Astrocyte (in vitro differentiated cells and primary cell): ENCODE measurements at regions not wholly inside any gene's neighbourhood (a gene's known extent, or its start where the extent isn't known, plus 50 kb on each side); places are given as distances from the start of the nearest gene placed in this dataset.

ENCODE experiments used
- DNase-seq: peaks from one replicate; pipeline ENCODE4 v3.0.0-alpha.2; 2010; ENCODE audit warnings: low read depth
- FAIRE-seq: peaks from 2 replicates; lab custom pipeline; 2011; peaks lifted over from hg19 to GRCh38; lab: Jason Lieb, UNC
- H2AFZ ChIP-seq: 2 replicates; pipeline ENCODE4 v1.6.0; 2012; ENCODE audit warnings: low read depth, low read length, inconsistent platforms
- H3K27ac ChIP-seq: 2 replicates; pipeline ENCODE4 v1.5.1; 2011; ENCODE audit warnings: low read depth, low read length, inconsistent platforms
- H3K27me3 ChIP-seq: 2 replicates; pipeline ENCODE4 v1.6.0; 2011; ENCODE audit warnings: low read length, inconsistent platforms; ENCODE audit not compliant: insufficient read depth
- H3K36me3 ChIP-seq: 2 replicates; pipeline ENCODE4 v1.5.1; 2011; ENCODE audit warnings: low read length, inconsistent platforms; ENCODE audit not compliant: insufficient read depth
- H3K4me1 ChIP-seq: 2 replicates; pipeline ENCODE4 v1.5.1; 2011; ENCODE audit warnings: low read length, inconsistent platforms; ENCODE audit not compliant: insufficient read depth
- H3K4me2 ChIP-seq: 2 replicates; pipeline ENCODE4 v1.6.0; 2012; ENCODE audit warnings: low read length, inconsistent platforms
- H3K4me3 ChIP-seq: 2 replicates; pipeline ENCODE4 v1.5.1; 2011; ENCODE audit warnings: low read depth, mild to moderate bottlenecking, low read length, inconsistent platforms; ENCODE audit not compliant: insufficient read depth
- H3K79me2 ChIP-seq: 2 replicates; pipeline ENCODE4 v1.6.0; 2012; ENCODE audit warnings: mild to moderate bottlenecking, low read length, inconsistent platforms; ENCODE audit not compliant: insufficient read depth
- H3K9ac ChIP-seq: 2 replicates; pipeline ENCODE4 v1.6.0; 2012; ENCODE audit warnings: mild to moderate bottlenecking, low read length, inconsistent platforms
- H3K9me3 ChIP-seq: 2 replicates; pipeline ENCODE4 v1.5.1; 2012; ENCODE audit warnings: low read depth, mild to moderate bottlenecking, low read length, inconsistent platforms; ENCODE audit not compliant: insufficient read depth
- H4K20me1 ChIP-seq: 2 replicates; pipeline ENCODE4 v1.6.0; 2012; ENCODE audit warnings: low read length, inconsistent platforms; ENCODE audit not compliant: insufficient read depth
- H3K27ac Mint-ChIP-seq: one replicate; pipeline ENCODE4 v1.8.0; 2021; ENCODE audit warnings: mild to moderate bottlenecking, mixed read lengths; ENCODE audit not compliant: unreplicated experiment
- H3K27me3 Mint-ChIP-seq: one replicate; pipeline ENCODE4 v1.8.0; 2021; ENCODE audit warnings: low read depth, mixed read lengths; ENCODE audit not compliant: unreplicated experiment
- H3K36me3 Mint-ChIP-seq: one replicate; pipeline ENCODE4 v1.8.0; 2021; ENCODE audit warnings: low read depth, mixed read lengths; ENCODE audit not compliant: unreplicated experiment
- H3K4me1 Mint-ChIP-seq: one replicate; pipeline ENCODE4 v1.8.0; 2021; ENCODE audit warnings: low read depth, mixed read lengths; ENCODE audit not compliant: unreplicated experiment
- H3K4me3 Mint-ChIP-seq: one replicate; pipeline ENCODE4 v1.8.0; 2021; ENCODE audit warnings: mild to moderate bottlenecking, moderate library complexity, mixed read lengths; ENCODE audit not compliant: unreplicated experiment
- H3K9me3 Mint-ChIP-seq: one replicate; pipeline ENCODE4 v1.8.0; 2021; ENCODE audit warnings: mild to moderate bottlenecking, mixed read lengths; ENCODE audit not compliant: unreplicated experiment
- EZH2 ChIP-seq: IDR thresholded peaks from 2 replicates; pipeline ENCODE4 v1.6.1; 2012; ENCODE audit warnings: mild to moderate bottlenecking, low read length, inconsistent platforms; ENCODE audit not compliant: insufficient read depth
- TF ChIP-seq, protein P1 (sequence below): IDR thresholded peaks from 2 replicates; pipeline ENCODE4 v1.5.1; 2011; ENCODE audit warnings: low read depth, mild to moderate bottlenecking, inconsistent platforms, low read length, moderate library complexity; ENCODE audit not compliant: insufficient read depth

DNA sequence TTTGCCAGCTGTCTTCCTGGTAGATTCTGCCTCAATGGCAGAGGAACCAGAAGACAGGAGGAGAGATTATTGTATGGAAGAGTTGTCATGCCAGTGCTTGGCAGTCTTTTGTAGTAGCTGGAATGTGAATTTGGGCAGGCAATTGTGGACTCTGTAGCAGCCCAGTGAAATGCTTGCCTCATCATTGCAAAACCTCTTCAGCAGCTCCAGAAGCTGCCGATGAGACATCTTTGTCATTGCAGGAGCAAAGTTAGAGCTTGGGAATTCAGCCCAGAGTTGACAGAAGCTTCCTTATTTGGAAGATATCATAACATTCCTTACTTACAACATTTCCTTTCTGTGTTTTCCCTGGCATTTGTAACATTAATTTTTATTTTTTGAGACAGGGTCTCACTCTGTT is 1250.9 kb downstream of the CDY2B start:
- H3K4me2 ChIP-seq = no peak overlapping the region
- H3K4me1 ChIP-seq = no peaks in the 10 kb centered on the region
- H2AFZ ChIP-seq = no peak overlapping the region
- H3K27ac Mint-ChIP-seq = no peak overlapping the region
- no peak overlapping the region for H3K27ac ChIP-seq
- H3K36me3 Mint-ChIP-seq = no peaks in the 10 kb centered on the region
- H3K9me3 Mint-ChIP-seq = no peaks in the 10 kb centered on the region
- no peak overlapping the region for H3K4me3 Mint-ChIP-seq
- H3K79me2 ChIP-seq = no peaks in the 10 kb centered on the region
- TF ChIP-seq, protein P1, sequence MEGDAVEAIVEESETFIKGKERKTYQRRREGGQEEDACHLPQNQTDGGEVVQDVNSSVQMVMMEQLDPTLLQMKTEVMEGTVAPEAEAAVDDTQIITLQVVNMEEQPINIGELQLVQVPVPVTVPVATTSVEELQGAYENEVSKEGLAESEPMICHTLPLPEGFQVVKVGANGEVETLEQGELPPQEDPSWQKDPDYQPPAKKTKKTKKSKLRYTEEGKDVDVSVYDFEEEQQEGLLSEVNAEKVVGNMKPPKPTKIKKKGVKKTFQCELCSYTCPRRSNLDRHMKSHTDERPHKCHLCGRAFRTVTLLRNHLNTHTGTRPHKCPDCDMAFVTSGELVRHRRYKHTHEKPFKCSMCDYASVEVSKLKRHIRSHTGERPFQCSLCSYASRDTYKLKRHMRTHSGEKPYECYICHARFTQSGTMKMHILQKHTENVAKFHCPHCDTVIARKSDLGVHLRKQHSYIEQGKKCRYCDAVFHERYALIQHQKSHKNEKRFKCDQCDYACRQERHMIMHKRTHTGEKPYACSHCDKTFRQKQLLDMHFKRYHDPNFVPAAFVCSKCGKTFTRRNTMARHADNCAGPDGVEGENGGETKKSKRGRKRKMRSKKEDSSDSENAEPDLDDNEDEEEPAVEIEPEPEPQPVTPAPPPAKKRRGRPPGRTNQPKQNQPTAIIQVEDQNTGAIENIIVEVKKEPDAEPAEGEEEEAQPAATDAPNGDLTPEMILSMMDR = no peak
- no peak for TF ChIP-seq EZH2
- no peaks in the 10 kb centered on the region for H4K20me1 ChIP-seq
- H3K9me3 ChIP-seq = no peaks in the 10 kb centered on the region
- H3K27me3 Mint-ChIP-seq = no peaks in the 10 kb centered on the region
- H3K36me3 ChIP-seq = no peaks in the 10 kb centered on the region
- no peak for FAIRE-seq
- H3K4me1 Mint-ChIP-seq = no peaks in the 10 kb centered on the region
- DNase-seq = no peak
- H3K4me3 ChIP-seq = no peak overlapping the region
- no peaks in the 10 kb centered on the region for H3K27me3 ChIP-seq
- H3K9ac ChIP-seq = no peak overlapping the region

DNA sequence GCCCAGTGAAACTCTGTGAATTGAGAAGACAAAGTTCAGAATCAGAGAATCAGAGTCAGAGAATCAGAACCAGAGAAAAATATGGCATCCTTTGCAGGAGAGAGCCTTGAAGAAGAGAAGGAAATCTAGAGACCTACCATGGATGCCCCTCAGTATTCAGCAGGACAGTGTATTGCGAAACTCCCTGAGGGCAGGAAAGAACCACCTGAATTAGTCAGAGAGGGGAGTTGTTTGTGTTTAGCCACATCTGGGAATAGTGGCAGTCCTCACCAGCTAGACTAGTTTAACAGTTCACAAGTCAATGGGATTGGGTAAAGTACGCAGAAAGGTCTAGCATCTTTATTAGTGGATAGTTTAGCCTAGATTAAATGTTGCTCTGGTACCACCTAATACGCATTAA is 1252.9 kb downstream of the CDY2B start:
- Histone ChIP-seq H2AFZ (no peak overlapping the region), H3K9me3 (no peaks in the 10 kb centered on the region), H3K27me3 (no peaks in the 10 kb centered on the region), H4K20me1 (no peaks in the 10 kb centered on the region), H3K4me1 (no peaks in the 10 kb centered on the region), H3K9ac (no peak overlapping the region), H3K27ac (no peak overlapping the region), H3K36me3 (no peaks in the 10 kb centered on the region), H3K79me2 (no peaks in the 10 kb centered on the region), H3K4me2 (no peak overlapping the region), H3K4me3 (no peak overlapping the region)
- Mint-ChIP-seq H3K9me3 (no peaks in the 10 kb centered on the region), H3K4me1 (no peaks in the 10 kb centered on the region), H3K4me3 (no peak overlapping the region), H3K36me3 (no peaks in the 10 kb centered on the region), H3K27me3 (no peaks in the 10 kb centered on the region), H3K27ac (no peak overlapping the region)
- no peak for FAIRE-seq
- no peak for DNase-seq
- TF ChIP-seq, protein P1 = no peak
- TF ChIP-seq EZH2 = no peak

DNA sequence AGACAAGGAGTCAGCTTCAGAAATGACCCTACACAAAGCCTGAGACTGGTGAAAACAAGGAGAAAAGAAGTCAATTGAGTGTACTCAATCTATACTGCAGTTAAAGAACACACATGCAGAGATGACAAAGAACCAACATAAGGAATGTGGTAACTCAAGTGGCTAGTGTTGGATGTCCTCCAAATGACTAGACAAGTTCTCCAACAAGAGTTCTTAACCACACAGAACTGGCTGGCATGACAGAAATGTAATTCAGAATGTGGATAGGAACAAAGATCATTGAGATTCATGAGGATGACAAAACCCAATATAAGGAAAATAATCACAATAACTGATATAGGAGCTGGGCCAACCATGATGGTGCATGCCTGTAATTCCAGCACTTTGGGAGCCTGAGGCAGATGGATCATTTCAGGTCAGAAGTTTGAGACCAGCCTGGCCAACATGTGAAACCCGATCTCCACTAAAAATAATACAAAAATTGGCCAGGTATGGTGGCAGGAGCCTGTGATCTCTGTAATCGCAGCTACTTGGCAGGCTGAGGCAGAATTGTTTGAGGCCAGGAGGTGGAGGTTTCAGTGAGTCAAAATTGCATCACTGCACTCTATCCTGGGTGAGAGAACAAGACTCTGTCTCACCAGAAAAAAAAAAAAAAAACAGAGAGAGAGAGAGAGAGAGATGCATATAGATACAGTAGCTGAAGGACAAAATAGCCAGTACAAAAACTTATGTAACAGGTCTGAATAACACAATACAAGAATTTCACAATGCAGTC is 1263.6 kb downstream of the CDY2B start:
- Mint-ChIP-seq H3K9me3 (no peaks in the 10 kb centered on the region), H3K36me3 (no peaks in the 10 kb centered on the region), H3K4me3 (no peak overlapping the region), H3K27ac (no peak overlapping the region), H3K4me1 (peaks cover 6% of the 10 kb centered on the region), H3K27me3 (no peaks in the 10 kb centered on the region)
- H3K27ac ChIP-seq = no peak overlapping the region
- no peak overlapping the region for H2AFZ ChIP-seq
- H3K4me2 ChIP-seq = no peak overlapping the region
- H3K9me3 ChIP-seq = no peaks in the 10 kb centered on the region
- H4K20me1 ChIP-seq = no peaks in the 10 kb centered on the region
- FAIRE-seq (no peak), DNase-seq (no peak)
- no peaks in the 10 kb centered on the region for H3K4me1 ChIP-seq
- no peak overlapping the region for H3K9ac ChIP-seq
- TF ChIP-seq, protein P1 = no peak
- no peak for TF ChIP-seq EZH2
- no peaks in the 10 kb centered on the region for H3K36me3 ChIP-seq
- H3K27me3 ChIP-seq = no peaks in the 10 kb centered on the region
- no peaks in the 10 kb centered on the region for H3K79me2 ChIP-seq
- no peak overlapping the region for H3K4me3 ChIP-seq
